ENCODE measurements at regions not wholly inside any gene's neighbourhood (a gene's known extent, or its start where the extent isn't known, plus 50 kb on each side); places are given as distances from the start of the nearest gene placed in this dataset.

- TF ChIP-seq, protein P1, sequence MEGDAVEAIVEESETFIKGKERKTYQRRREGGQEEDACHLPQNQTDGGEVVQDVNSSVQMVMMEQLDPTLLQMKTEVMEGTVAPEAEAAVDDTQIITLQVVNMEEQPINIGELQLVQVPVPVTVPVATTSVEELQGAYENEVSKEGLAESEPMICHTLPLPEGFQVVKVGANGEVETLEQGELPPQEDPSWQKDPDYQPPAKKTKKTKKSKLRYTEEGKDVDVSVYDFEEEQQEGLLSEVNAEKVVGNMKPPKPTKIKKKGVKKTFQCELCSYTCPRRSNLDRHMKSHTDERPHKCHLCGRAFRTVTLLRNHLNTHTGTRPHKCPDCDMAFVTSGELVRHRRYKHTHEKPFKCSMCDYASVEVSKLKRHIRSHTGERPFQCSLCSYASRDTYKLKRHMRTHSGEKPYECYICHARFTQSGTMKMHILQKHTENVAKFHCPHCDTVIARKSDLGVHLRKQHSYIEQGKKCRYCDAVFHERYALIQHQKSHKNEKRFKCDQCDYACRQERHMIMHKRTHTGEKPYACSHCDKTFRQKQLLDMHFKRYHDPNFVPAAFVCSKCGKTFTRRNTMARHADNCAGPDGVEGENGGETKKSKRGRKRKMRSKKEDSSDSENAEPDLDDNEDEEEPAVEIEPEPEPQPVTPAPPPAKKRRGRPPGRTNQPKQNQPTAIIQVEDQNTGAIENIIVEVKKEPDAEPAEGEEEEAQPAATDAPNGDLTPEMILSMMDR (IDR thresholded peaks at IDR 0.05; ENCODE audit: low read depth, low read length, poor library complexity, severe bottlenecking), result no peak
- TF ChIP-seq EZH2phosphoT487 (IDR thresholded peaks at IDR 0.05; ENCODE audit: borderline replicate concordance, low read length), result no peak
Observed at GRCh38 chr13:60662595-60662994, 265.6 kb downstream of the TDRD3 start.

Data from DOHH2 (cell line).